ENCODE measurements at regions not wholly inside any gene's neighbourhood (a gene's known extent, or its start where the extent isn't known, plus 50 kb on each side); places are given as distances from the start of the nearest gene placed in this dataset.

- Histone ChIP-seq H3K36me3 (ENCODE audit: low read depth) (no peaks in the 10 kb centered on the region), H3K27me3 (ENCODE audit: insufficient read depth, low read depth) (no peaks in the 10 kb centered on the region), H2AFZ (no peak overlapping the region), H3K4me2 (no peak overlapping the region), H3K9me3 (ENCODE audit: insufficient read depth, low read depth) (no peaks in the 10 kb centered on the region), H3F3A (ENCODE audit: insufficient read depth, low read depth) (no peaks in the 10 kb centered on the region), H3K9me2 (ENCODE audit: insufficient read depth) (no peaks in the 10 kb centered on the region; the same call in 1 of the 2 replicates), H3K4me3 (no peak overlapping the region), H4K20me1 (ENCODE audit: insufficient read depth) (no peaks in the 10 kb centered on the region), H3K27ac (no peak overlapping the region), H3K79me2 (ENCODE audit: low read depth) (no peaks in the 10 kb centered on the region), H3K4me1 (replicated peaks; ENCODE audit: insufficient read depth) (no peaks in the 10 kb centered on the region)
- intact Hi-C loops (cut with micrococcal nuclease; ENCODE audit: unreplicated experiment) = no loop called here
- BruUV-seq (replicated peaks) = no TSS peak
- POLR2A ChIA-PET (ENCODE audit: unreplicated experiment) = no interaction called here
- TF ChIP-seq EZH2 (IDR thresholded peaks at IDR 0.05; ENCODE audit: low read depth) (no peak), CTCF (conservative IDR thresholded peaks at IDR 0.05) (no peak)
- CTCF ChIA-PET = interaction anchor here (0.6 kb wide), 1 partner anchor 974 kb away, joined by 4 read pairs; no protein-coding TSS in a partner anchor
- no peak for DNase-seq
Observed at GRCh38 chr4:14621731-14622463, 380.4 kb upstream of the CPEB2 start.

GRCh38 chr4:14627038-14627437 is 375.2 kb upstream of the CPEB2 start:
- no peaks in the 10 kb centered on the region; the same call in 1 of the 2 replicates for H3K9me2 ChIP-seq (ENCODE audit: insufficient read depth)
- ChIA-PET POLR2A (ENCODE audit: unreplicated experiment) (no interaction called here), CTCF (no interaction called here)
- H3K4me1 ChIP-seq (replicated peaks; ENCODE audit: insufficient read depth) = no peaks in the 10 kb centered on the region
- no peaks in the 10 kb centered on the region for H3K79me2 ChIP-seq (ENCODE audit: low read depth)
- H3K9me3 ChIP-seq (ENCODE audit: insufficient read depth, low read depth) = no peaks in the 10 kb centered on the region
- H4K20me1 ChIP-seq (ENCODE audit: insufficient read depth) = no peaks in the 10 kb centered on the region
- H3K27me3 ChIP-seq (ENCODE audit: insufficient read depth, low read depth) = no peaks in the 10 kb centered on the region
- H3K36me3 ChIP-seq (ENCODE audit: low read depth) = no peaks in the 10 kb centered on the region
- no peak overlapping the region for H3K27ac ChIP-seq
- H3K4me3 ChIP-seq = no peak overlapping the region
- BruUV-seq (replicated peaks) = no TSS peak
- H2AFZ ChIP-seq = no peak overlapping the region
- no peaks in the 10 kb centered on the region for H3F3A ChIP-seq (ENCODE audit: insufficient read depth, low read depth)
- TF ChIP-seq EZH2 (IDR thresholded peaks at IDR 0.05; ENCODE audit: low read depth) (no peak), CTCF (conservative IDR thresholded peaks at IDR 0.05) (no peak)
- H3K4me2 ChIP-seq = no peak overlapping the region
- intact Hi-C loops (cut with micrococcal nuclease; ENCODE audit: unreplicated experiment) = no loop called here
- no peak for DNase-seq

DNA sequence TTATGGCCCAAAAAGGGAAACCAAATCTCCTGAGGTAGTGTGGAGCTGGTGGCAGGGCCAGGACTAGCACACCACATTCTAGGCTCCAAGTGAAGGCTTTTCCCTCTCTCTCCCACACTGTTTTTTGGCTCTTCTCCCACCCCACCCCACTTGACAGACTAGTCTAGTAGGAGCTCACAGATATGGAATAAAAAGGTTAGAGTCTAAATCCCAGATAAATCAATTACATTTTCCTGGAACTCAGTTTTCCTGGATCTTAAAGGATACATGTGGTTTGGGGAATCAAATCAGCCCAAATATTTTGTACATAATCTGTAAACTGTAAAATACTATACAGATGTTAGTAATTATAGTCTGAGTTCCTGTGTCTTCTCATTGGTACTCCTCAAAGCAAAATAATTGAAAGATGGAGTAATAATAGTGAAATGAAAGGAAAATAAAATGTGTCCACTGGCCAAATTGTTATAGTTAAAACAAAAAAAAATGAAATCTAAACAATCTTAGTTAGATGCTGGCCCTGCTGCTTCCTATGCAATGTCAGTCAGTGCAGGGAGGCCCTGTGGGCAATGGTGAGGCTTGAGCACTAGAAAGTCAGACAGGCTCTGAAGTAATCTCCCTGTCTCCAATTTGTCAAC is 370.4 kb upstream of the CPEB2 start:
- CTCF ChIA-PET = no interaction called here
- H3K4me2 ChIP-seq = no peak overlapping the region
- no peaks in the 10 kb centered on the region for H3K9me3 ChIP-seq (ENCODE audit: insufficient read depth, low read depth)
- H3F3A ChIP-seq (ENCODE audit: insufficient read depth, low read depth) = no peaks in the 10 kb centered on the region
- intact Hi-C loops (cut with micrococcal nuclease; ENCODE audit: unreplicated experiment) = no loop called here
- no peak for DNase-seq
- TF ChIP-seq EZH2 (IDR thresholded peaks at IDR 0.05; ENCODE audit: low read depth) (no peak), CTCF (conservative IDR thresholded peaks at IDR 0.05) (no peak)
- POLR2A ChIA-PET (ENCODE audit: unreplicated experiment) = interaction anchor here (0.6 kb wide), 1 partner anchor 232 kb away, joined by 4 read pairs; no protein-coding TSS in a partner anchor
- H3K4me1 ChIP-seq (replicated peaks; ENCODE audit: insufficient read depth) = no peaks in the 10 kb centered on the region
- H3K27me3 ChIP-seq (ENCODE audit: insufficient read depth, low read depth) = no peaks in the 10 kb centered on the region
- no peaks in the 10 kb centered on the region for H3K36me3 ChIP-seq (ENCODE audit: low read depth)
- no peak overlapping the region for H3K4me3 ChIP-seq
- no peaks in the 10 kb centered on the region for H3K9me2 ChIP-seq (ENCODE audit: insufficient read depth)
- H2AFZ ChIP-seq = no peak overlapping the region
- no peak overlapping the region for H3K27ac ChIP-seq
- no peaks in the 10 kb centered on the region for H3K79me2 ChIP-seq (ENCODE audit: low read depth)
- H4K20me1 ChIP-seq (ENCODE audit: insufficient read depth) = no peaks in the 10 kb centered on the region
- BruUV-seq (replicated peaks) = no TSS peak
